ENCODE measurements at regions not wholly inside any gene's neighbourhood (a gene's known extent, or its start where the extent isn't known, plus 50 kb on each side); places are given as distances from the start of the nearest gene placed in this dataset.

DNA sequence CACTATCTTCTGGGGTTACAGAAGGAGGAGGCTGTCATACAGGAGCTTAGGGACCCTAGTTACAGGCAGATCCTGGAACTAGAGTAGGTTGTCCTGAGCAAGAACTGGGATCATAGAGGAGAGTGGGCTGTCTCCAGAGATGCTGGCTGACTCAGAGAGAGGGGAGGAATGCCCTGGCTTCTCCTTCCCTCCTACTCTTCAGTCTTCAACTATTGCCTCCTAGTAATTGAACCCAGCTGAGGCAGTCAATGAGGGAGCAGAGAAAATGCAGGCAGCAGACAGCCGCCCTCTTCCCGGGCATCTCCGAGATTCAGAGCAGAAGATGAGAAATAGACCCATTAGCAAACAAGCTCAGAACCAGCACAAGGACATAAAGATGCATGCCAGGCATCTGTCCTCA is 118.3 kb upstream of the PDE5A start:
- TF ChIP-seq, protein P1, sequence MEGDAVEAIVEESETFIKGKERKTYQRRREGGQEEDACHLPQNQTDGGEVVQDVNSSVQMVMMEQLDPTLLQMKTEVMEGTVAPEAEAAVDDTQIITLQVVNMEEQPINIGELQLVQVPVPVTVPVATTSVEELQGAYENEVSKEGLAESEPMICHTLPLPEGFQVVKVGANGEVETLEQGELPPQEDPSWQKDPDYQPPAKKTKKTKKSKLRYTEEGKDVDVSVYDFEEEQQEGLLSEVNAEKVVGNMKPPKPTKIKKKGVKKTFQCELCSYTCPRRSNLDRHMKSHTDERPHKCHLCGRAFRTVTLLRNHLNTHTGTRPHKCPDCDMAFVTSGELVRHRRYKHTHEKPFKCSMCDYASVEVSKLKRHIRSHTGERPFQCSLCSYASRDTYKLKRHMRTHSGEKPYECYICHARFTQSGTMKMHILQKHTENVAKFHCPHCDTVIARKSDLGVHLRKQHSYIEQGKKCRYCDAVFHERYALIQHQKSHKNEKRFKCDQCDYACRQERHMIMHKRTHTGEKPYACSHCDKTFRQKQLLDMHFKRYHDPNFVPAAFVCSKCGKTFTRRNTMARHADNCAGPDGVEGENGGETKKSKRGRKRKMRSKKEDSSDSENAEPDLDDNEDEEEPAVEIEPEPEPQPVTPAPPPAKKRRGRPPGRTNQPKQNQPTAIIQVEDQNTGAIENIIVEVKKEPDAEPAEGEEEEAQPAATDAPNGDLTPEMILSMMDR (conservative IDR thresholded peaks at IDR 0.05): no peak
- TF ChIP-seq ZFX (IDR thresholded peaks at IDR 0.05): no peak
